ENCODE measurements at regions not wholly inside any gene's neighbourhood (a gene's known extent, or its start where the extent isn't known, plus 50 kb on each side); places are given as distances from the start of the nearest gene placed in this dataset.

GRCh38 chr1:37098237-37098636, 63.9 kb upstream of the GRIK3 start:
- no peaks in the 10 kb centered on the region for H3K9me3 ChIP-seq
- ChIA-PET POLR2A (no interaction called here), CTCF (no interaction called here)
- H3K36me3 ChIP-seq (replicated peaks in 1 of 2; ENCODE audit: control insufficient read depth in 1 of 2, insufficient read depth in 2 of 2, low read length in 1 of 2): no peaks in the 10 kb centered on the region
- H3K4me3 ChIP-seq (ENCODE audit: low read depth in 2 of 2, low read length in 1 of 2): no peak overlapping the region
- no peaks in the 10 kb centered on the region for H3K79me2 ChIP-seq (ENCODE audit: insufficient read depth)
- H2AFZ ChIP-seq (ENCODE audit: low read depth): no peak overlapping the region
- no peaks in the 10 kb centered on the region for H3K9me2 ChIP-seq
- no peaks in the 10 kb centered on the region for H4K20me1 ChIP-seq (ENCODE audit: insufficient read depth)
- no peak overlapping the region for H3K27ac ChIP-seq (ENCODE audit: low read depth in 2 of 2, low read length in 1 of 2)
- H3K4me2 ChIP-seq: no peak overlapping the region
- DNase-seq: no peak
- no peak for TF ChIP-seq PBX3 (IDR thresholded peaks at IDR 0.05)
- no peak for TF ChIP-seq FOXM1 (IDR thresholded peaks at IDR 0.05; ENCODE audit: low read depth)
- no peak for TF ChIP-seq TEAD4 (IDR thresholded peaks at IDR 0.05; ENCODE audit: borderline replicate concordance, insufficient read depth)
- no peak for TF ChIP-seq RXRA (IDR thresholded peaks at IDR 0.05; ENCODE audit: borderline replicate concordance, low read depth)
- no peak for TF ChIP-seq MEF2A (IDR thresholded peaks at IDR 0.05; ENCODE audit: borderline replicate concordance, low read depth)
- no peak for TF ChIP-seq NFIC (IDR thresholded peaks at IDR 0.05; ENCODE audit: borderline replicate concordance)
- no peak for TF ChIP-seq MXI1 (IDR thresholded peaks at IDR 0.05; ENCODE audit: low read depth, low read length)
- no peak for TF ChIP-seq TCF12 (IDR thresholded peaks at IDR 0.05)
- no peak for TF ChIP-seq YY1 (IDR thresholded peaks at IDR 0.05; ENCODE audit: low read depth)
- no peak for TF ChIP-seq IRF3 (IDR thresholded peaks at IDR 0.05; ENCODE audit: low read depth, low read length)
- TF ChIP-seq CHD2 (IDR thresholded peaks at IDR 0.05; ENCODE audit: low read length, partially characterized antibody): no peak
- TF ChIP-seq FOXJ3 (CRISPR knock-in tag; IDR thresholded peaks at IDR 0.05): no peak
- H3K4me1 ChIP-seq (ENCODE audit: control insufficient read depth in 1 of 2, insufficient read depth in 2 of 2, low read depth in 1 of 2, low read length in 1 of 2): no peaks in the 10 kb centered on the region
- no peaks in the 10 kb centered on the region for H3K27me3 ChIP-seq (ENCODE audit: insufficient read depth)
- H3F3A ChIP-seq (replicated peaks; ENCODE audit: insufficient read depth): no peaks in the 10 kb centered on the region
- no peak overlapping the region for H3K9ac ChIP-seq

GRCh38 chr1:37100310-37100709, 66.0 kb upstream of the GRIK3 start:
- H3K27me3 ChIP-seq (ENCODE audit: insufficient read depth): no peaks in the 10 kb centered on the region
- H3K4me1 ChIP-seq (ENCODE audit: control insufficient read depth in 1 of 2, insufficient read depth in 2 of 2, low read depth in 1 of 2, low read length in 1 of 2): no peaks in the 10 kb centered on the region
- TF ChIP-seq USF1 (IDR thresholded peaks at IDR 0.05; ENCODE audit: borderline replicate concordance, low read depth) (no peak), USF2 (IDR thresholded peaks at IDR 0.05; ENCODE audit: borderline replicate concordance, low read depth, low read length) (no peak), EZH2phosphoT487 (IDR thresholded peaks at IDR 0.05; ENCODE audit: borderline replicate concordance, low read depth) (no peak), NRF1 (IDR thresholded peaks at IDR 0.05; ENCODE audit: low read depth, low read length) (no peak), RAD21 (IDR thresholded peaks at IDR 0.05; ENCODE audit: low read length) (no peak), MAX (IDR thresholded peaks at IDR 0.05; ENCODE audit: low read depth) (no peak), GABPA (IDR thresholded peaks at IDR 0.05; ENCODE audit: low read depth) (no peak), RCOR1 (IDR thresholded peaks at IDR 0.05; ENCODE audit: low read length) (no peak), IRF3 (IDR thresholded peaks at IDR 0.05; ENCODE audit: low read depth, low read length) (no peak), NFIC (IDR thresholded peaks at IDR 0.05; ENCODE audit: borderline replicate concordance) (no peak), TAF1 (IDR thresholded peaks at IDR 0.05; ENCODE audit: borderline replicate concordance, low read depth, low read length) (no peak)
- no peaks in the 10 kb centered on the region for H3K9me2 ChIP-seq
- POLR2A ChIA-PET: no interaction called here
- CTCF ChIA-PET: no interaction called here
- no peaks in the 10 kb centered on the region for H4K20me1 ChIP-seq (ENCODE audit: insufficient read depth)
- H3K79me2 ChIP-seq (ENCODE audit: insufficient read depth): no peaks in the 10 kb centered on the region
- no peak overlapping the region for H2AFZ ChIP-seq (ENCODE audit: low read depth)
- 0% methylated on average over 1 of the region's 1 CpG for WGBS (ENCODE audit: low lambda C conversion rate)
- no peaks in the 10 kb centered on the region for H3K36me3 ChIP-seq (replicated peaks in 1 of 2; ENCODE audit: control insufficient read depth in 1 of 2, insufficient read depth in 2 of 2, low read length in 1 of 2)
- H3K9ac ChIP-seq: no peak overlapping the region
- H3F3A ChIP-seq (replicated peaks; ENCODE audit: insufficient read depth): no peaks in the 10 kb centered on the region
- H3K4me2 ChIP-seq: no peak overlapping the region
- no peak overlapping the region for H3K27ac ChIP-seq (ENCODE audit: low read depth in 2 of 2, low read length in 1 of 2)
- no peak overlapping the region for H3K4me3 ChIP-seq (ENCODE audit: low read depth in 2 of 2, low read length in 1 of 2)
- H3K9me3 ChIP-seq: no peaks in the 10 kb centered on the region
- no peak for DNase-seq

All from SK-N-SH (cell line).